Osteoblast (primary cell): ENCODE measurements at regions not wholly inside any gene's neighbourhood (a gene's known extent, or its start where the extent isn't known, plus 50 kb on each side); places are given as distances from the start of the nearest gene placed in this dataset.

ENCODE experiments used
- DNase-seq: peaks from one replicate; pipeline ENCODE4 v3.0.0; 2011; ENCODE audit warnings: low spot score, mixed read lengths; ENCODE audit not compliant: insufficient read length; ENCODE audit errors: missing footprints
- H2AFZ ChIP-seq: 2 replicates; pipeline ENCODE4 v1.6.0; 2011; ENCODE audit warnings: mild to moderate bottlenecking, low read length
- H3K27ac ChIP-seq: 2 replicates; pipeline ENCODE4 v1.5.1; 2011; ENCODE audit warnings: mild to moderate bottlenecking, low read depth, low read length, moderate library complexity
- H3K27me3 ChIP-seq: 2 replicates; pipeline ENCODE4 v1.6.0; 2012; ENCODE audit warnings: mild to moderate bottlenecking, control low read depth, inconsistent platforms, low read length, moderate library complexity; ENCODE audit not compliant: insufficient read depth
- H3K36me3 ChIP-seq: 2 replicates; pipeline ENCODE4 v1.5.1; 2011; ENCODE audit warnings: mild to moderate bottlenecking, low read length, control low read depth, moderate library complexity; ENCODE audit not compliant: insufficient read depth
- H3K4me1 ChIP-seq: 2 replicates; pipeline ENCODE4 v1.5.1; 2011; ENCODE audit warnings: mild to moderate bottlenecking, low read length, control low read depth, moderate library complexity; ENCODE audit not compliant: insufficient read depth
- H3K4me2 ChIP-seq: 2 replicates; pipeline ENCODE4 v1.6.0; 2011; ENCODE audit warnings: mild to moderate bottlenecking, low read length; ENCODE audit not compliant: insufficient read depth
- H3K4me3 ChIP-seq: fragments of 200-600 bp; sonication (generic); 3 replicates; pipeline ENCODE4 v1.5.1; 2012; ENCODE audit warnings: mild to moderate bottlenecking, low read length, inconsistent platforms; ENCODE audit not compliant: insufficient read depth
- H3K79me2 ChIP-seq: 2 replicates; pipeline ENCODE4 v1.6.0; 2012; ENCODE audit warnings: mild to moderate bottlenecking, low read length, control low read depth, inconsistent platforms; ENCODE audit not compliant: insufficient read depth
- H3K9me3 ChIP-seq: 2 replicates; pipeline ENCODE4 v1.5.1; 2011; ENCODE audit warnings: low read depth, low read length, control low read depth
- H4K20me1 ChIP-seq: 2 replicates; pipeline ENCODE4 v1.6.0; 2012; ENCODE audit warnings: mild to moderate bottlenecking, low read length, control low read depth; ENCODE audit not compliant: insufficient read depth
- CTCF ChIP-seq: IDR thresholded peaks from 2 replicates; pipeline ENCODE4 v1.5.1; 2011; ENCODE audit warnings: mild to moderate bottlenecking, low read depth, low read length, moderate library complexity; ENCODE audit errors: extremely low read depth

DNA sequence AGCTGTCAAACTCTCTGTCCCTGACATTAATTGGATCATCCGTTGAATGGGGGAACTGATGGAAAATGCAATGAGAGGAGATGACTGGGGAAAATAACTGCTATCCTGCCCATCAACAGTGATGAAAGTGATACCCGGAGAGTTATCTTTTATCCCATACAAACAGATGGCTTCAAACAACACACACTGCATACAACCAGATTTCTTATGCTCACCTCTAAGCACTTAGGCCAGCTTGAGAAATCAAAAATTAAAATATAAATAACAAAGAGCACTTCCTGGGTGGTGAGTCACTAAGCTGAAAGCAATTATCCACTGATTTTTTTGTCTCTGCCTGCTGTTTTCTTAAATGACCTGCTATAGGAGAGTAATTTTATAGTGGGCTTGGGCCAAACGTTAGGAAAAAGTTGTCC is 237.6 kb upstream of the RGPD4 start:
- Histone ChIP-seq H3K27ac (no peak overlapping the region), H3K27me3 (no peaks in the 10 kb centered on the region), H3K4me3 (no peak overlapping the region), H3K4me1 (peaks cover 33% of the 10 kb centered on the region), H3K79me2 (no peaks in the 10 kb centered on the region), H3K36me3 (no peaks in the 10 kb centered on the region), H2AFZ (peak overlapping the region; percentile 57), H4K20me1 (no peaks in the 10 kb centered on the region), H3K9me3 (no peaks in the 10 kb centered on the region), H3K4me2 (no peak overlapping the region)
- DNase-seq: no peak
- TF ChIP-seq CTCF: no peak

- no peak overlapping the region for H3K4me2 ChIP-seq
- DNase-seq: peak; percentile 38
- no peaks in the 10 kb centered on the region for H3K79me2 ChIP-seq
- H3K9me3 ChIP-seq: no peaks in the 10 kb centered on the region
- no peak for TF ChIP-seq CTCF
- peaks cover 29% of the 10 kb centered on the region for H3K4me1 ChIP-seq
- H4K20me1 ChIP-seq: no peaks in the 10 kb centered on the region
- H3K4me3 ChIP-seq: no peak overlapping the region
- peak overlapping the region; percentile 35 for H3K27ac ChIP-seq
- no peaks in the 10 kb centered on the region for H3K36me3 ChIP-seq
- H2AFZ ChIP-seq: no peak overlapping the region
- H3K27me3 ChIP-seq: no peaks in the 10 kb centered on the region
Observed at GRCh38 chr2:107591561-107592279, 235.0 kb upstream of the RGPD4 start.

DNA sequence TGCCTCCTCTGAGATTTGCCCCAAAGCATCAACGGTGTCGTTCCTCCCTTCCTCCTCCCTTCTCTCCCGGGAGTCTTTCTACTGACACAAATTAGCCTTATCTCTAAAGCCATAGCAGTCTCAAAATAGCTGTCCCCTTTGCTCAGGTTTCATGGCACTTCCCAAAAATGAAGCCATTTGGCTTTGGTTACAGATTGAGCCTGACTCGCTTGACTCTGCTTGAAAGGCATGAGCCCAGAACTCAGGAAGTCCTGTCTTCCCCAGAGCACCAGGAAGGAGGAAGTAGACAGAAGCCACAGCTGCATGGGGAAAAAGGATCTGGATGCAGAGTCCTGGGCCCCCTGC is 234.4 kb upstream of the RGPD4 start:
- Histone ChIP-seq H3K9me3 (no peaks in the 10 kb centered on the region), H4K20me1 (no peaks in the 10 kb centered on the region), H3K27me3 (no peaks in the 10 kb centered on the region), H3K27ac (peak overlapping the region; percentile 35), H3K4me1 (peaks cover 29% of the 10 kb centered on the region), H3K4me3 (no peak overlapping the region), H2AFZ (peak overlapping the region; percentile 57), H3K79me2 (no peaks in the 10 kb centered on the region), H3K4me2 (no peak overlapping the region), H3K36me3 (no peaks in the 10 kb centered on the region)
- no peak for TF ChIP-seq CTCF
- no peak for DNase-seq

DNA sequence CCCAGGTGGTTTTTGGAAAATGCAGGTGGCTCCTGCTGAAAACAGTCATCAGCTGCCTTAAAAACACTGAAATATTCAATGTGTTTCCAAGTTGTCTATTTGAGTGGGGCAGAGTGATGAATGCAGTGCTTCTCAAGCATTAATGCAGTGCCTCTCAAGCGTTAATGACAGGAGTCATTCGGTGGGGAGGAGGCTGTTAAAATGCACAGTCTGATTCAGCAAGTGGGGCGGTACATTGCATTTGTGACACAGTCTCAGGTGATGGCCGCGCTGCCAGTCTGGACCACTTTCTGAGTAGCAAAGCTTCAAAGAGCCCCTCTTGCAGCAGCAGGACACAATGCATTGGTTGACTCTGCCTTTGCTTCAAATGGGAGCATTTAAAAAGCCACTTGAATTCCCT is 231.4 kb upstream of the RGPD4 start:
- Histone ChIP-seq H3K4me3 (peak overlapping the region; percentile 1), H3K27me3 (no peaks in the 10 kb centered on the region), H3K79me2 (no peaks in the 10 kb centered on the region), H3K4me2 (peak overlapping the region; percentile 53), H2AFZ (peak overlapping the region; percentile 58), H4K20me1 (no peaks in the 10 kb centered on the region), H3K27ac (peak overlapping the region; percentile 31), H3K36me3 (no peaks in the 10 kb centered on the region), H3K9me3 (no peaks in the 10 kb centered on the region), H3K4me1 (peaks cover 26% of the 10 kb centered on the region)
- no peak for TF ChIP-seq CTCF
- DNase-seq: no peak
